GM12878 (cell line): ENCODE measurements at regions not wholly inside any gene's neighbourhood (a gene's known extent, or its start where the extent isn't known, plus 50 kb on each side); places are given as distances from the start of the nearest gene placed in this dataset.

ENCODE experiments used
- ATAC-seq: fragments of 200-7000 bp; cut with Tn5 transposase; 3 replicates; pipeline ENCODE4 v1.9.1; 2020; ENCODE audit warnings: mild to moderate bottlenecking, moderate library complexity
- BruUV-seq: library from RNA; stranded (reverse); fragments of 400-500 nt; replicated peaks from 2 replicates; lab custom pipeline; 2021; lab: Mats Ljungman, UMichigan
- CTCF ChIA-PET: fragments of 300-600 bp; sonication (Branson Sonifier 250); formaldehyde crosslinking; extraction: SDS; loops from one replicate; lab custom pipeline; 2021; ENCODE audit warnings: inconsistent platforms; lab: Yijun Ruan, JAX
- POLR2A ChIA-PET: fragments of 350-600 bp; formaldehyde crosslinking; extraction: SDS; loops from one replicate; lab custom pipeline; 2021; ENCODE audit warnings: inconsistent platforms; lab: Charles Lee
- RAD21 ChIA-PET: fragments of 300-600 bp; sonication (Branson Sonifier 250); formaldehyde crosslinking; loops from one replicate; lab custom pipeline; 2023; ENCODE audit warnings: antibody characterized with exemption; ENCODE audit not compliant: unreplicated experiment; lab: Charles Lee
- SMC1A ChIA-PET: fragments of 300-600 bp; sonication (Branson Sonifier 250); formaldehyde crosslinking; loops from one replicate; lab custom pipeline; 2023; ENCODE audit not compliant: unreplicated experiment, uncharacterized antibody; lab: Charles Lee
- DNase-seq: peaks from one replicate; pipeline ENCODE4 v3.0.0-alpha.2; 2011; ENCODE audit warnings: low read depth, low spot score
- FAIRE-seq: peaks from 3 replicates; lab custom pipeline; 2011; peaks lifted over from hg19 to GRCh38; lab: Jason Lieb, UNC
- H2AFZ ChIP-seq: 2 replicates; pipeline ENCODE4 v1.6.0; 2011; ENCODE audit warnings: low read depth, low read length, control low read depth; ENCODE audit not compliant: control insufficient read depth
- H3K27ac ChIP-seq: 2 replicates; pipeline ENCODE4 v1.5.1; 2011; ENCODE audit warnings: control low read depth; ENCODE audit not compliant: control insufficient read depth, insufficient read depth
- H3K27me3 ChIP-seq, 2 experiments: replicated peaks in 1 of 2; 2 replicates each; pipeline versions ENCODE4 v1.6.0 to v1.6.1; 2011; ENCODE audit warnings: low read length in 1 of 2; ENCODE audit not compliant: control insufficient read depth in 2 of 2, insufficient read depth in 2 of 2
- H3K36me3 ChIP-seq, 2 experiments: 2 replicates each; pipeline ENCODE4 v1.5.1; 2011; ENCODE audit warnings: low read length in 1 of 2; ENCODE audit not compliant: control insufficient read depth in 2 of 2, insufficient read depth in 2 of 2
- H3K4me1 ChIP-seq: 2 replicates; pipeline ENCODE4 v1.6.1; 2011; ENCODE audit warnings: mild to moderate bottlenecking, low read length, moderate library complexity, mixed read lengths; ENCODE audit not compliant: control insufficient read depth, insufficient read depth
- H3K4me2 ChIP-seq: 2 replicates; pipeline ENCODE4 v1.6.0; 2011; ENCODE audit warnings: control low read depth; ENCODE audit not compliant: control insufficient read depth, insufficient read depth
- H3K4me3 ChIP-seq: fragments of 200-600 bp; sonication (generic); 2 replicates; pipeline ENCODE4 v1.5.1; 2016
- H3K79me2 ChIP-seq: 2 replicates; pipeline ENCODE4 v1.6.0; 2011; ENCODE audit warnings: low read length; ENCODE audit not compliant: control insufficient read depth, insufficient read depth
- H3K9ac ChIP-seq: 2 replicates; pipeline ENCODE4 v1.8.0; 2011; ENCODE audit warnings: low read length, control low read depth, mixed read lengths; ENCODE audit not compliant: control insufficient read depth, insufficient read depth
- H3K9me3 ChIP-seq: replicated peaks from 3 replicates; pipeline ENCODE4 v1.5.1; 2011; ENCODE audit warnings: mild to moderate bottlenecking, low read length; ENCODE audit not compliant: control insufficient read depth, insufficient read depth
- H4K20me1 ChIP-seq: 2 replicates; pipeline ENCODE4 v1.6.0; 2011; ENCODE audit not compliant: control insufficient read depth, insufficient read depth
- ATF2 ChIP-seq: IDR thresholded peaks from 2 replicates; pipeline ENCODE4 v1.6.1; 2012; ENCODE audit warnings: low read length, inconsistent platforms
- CBFB ChIP-seq: IDR thresholded peaks from 2 replicates; pipeline ENCODE4 v1.6.1; 2016; ENCODE audit warnings: antibody characterized with exemption, low read depth
- CHD1 ChIP-seq: IDR thresholded peaks from 2 replicates; pipeline ENCODE4 v1.6.1; 2012; ENCODE audit warnings: low read depth, low read length, improper control_type of control experiment
- CREM ChIP-seq: IDR thresholded peaks from 2 replicates; pipeline ENCODE4 v1.6.1; 2014; ENCODE audit warnings: antibody characterized with exemption, low read depth
- JUND ChIP-seq: IDR thresholded peaks from 2 replicates; pipeline ENCODE4 v1.6.1; 2012; ENCODE audit warnings: low read depth, mild to moderate bottlenecking, low read length, improper control_type of control experiment, moderate library complexity
- NFYA ChIP-seq: IDR thresholded peaks from 2 replicates; pipeline ENCODE4 v1.6.1; 2011; ENCODE audit warnings: low read depth, mild to moderate bottlenecking, low read length, improper control_type of control experiment, borderline replicate concordance
- POLR2A ChIP-seq: IDR thresholded peaks from 2 replicates; pipeline ENCODE4 v1.6.1; 2011; ENCODE audit warnings: low read depth, mild to moderate bottlenecking, low read length
- RELB ChIP-seq: fragments of 450-650 bp; IDR thresholded peaks from 2 replicates; pipeline ENCODE4 v1.6.1; 2017; ENCODE audit warnings: low read depth, mild to moderate bottlenecking, moderate library complexity
- SMAD5 ChIP-seq: IDR thresholded peaks from 2 replicates; pipeline ENCODE4 v1.6.1; 2016; ENCODE audit warnings: antibody characterized with exemption, low read depth
- YBX1 ChIP-seq: fragments of 450-650 bp; IDR thresholded peaks from 2 replicates; pipeline ENCODE4 v1.6.1; 2016; ENCODE audit warnings: antibody characterized with exemption
- ZNF217 ChIP-seq: fragments of 450-650 bp; IDR thresholded peaks from 2 replicates; pipeline ENCODE4 v1.6.1; 2017; ENCODE audit warnings: antibody characterized with exemption, mild to moderate bottlenecking
- WGBS: methylation state at CpG from one replicate; pipeline ENCODE4 v1.1.6; 2016; ENCODE audit warnings: low lambda C conversion rate; ENCODE audit not compliant: insufficient replicate concordance, insufficient coverage; ENCODE audit errors: missing lambda C conversion rate; 5-methylcytosine and 5-hydroxymethylcytosine counted together
- in situ Hi-C: fragments of 300-500 bp; cut with MboI; formaldehyde crosslinking; loops from 9 replicates; pipeline ENCODE4 v1.14.3; 2018; ENCODE audit warnings: mixed read lengths
- intact Hi-C: fragments of 100-400 bp; cut with micrococcal nuclease; formaldehyde crosslinking; loops from one replicate; pipeline ENCODE4 v1.14.2; 2022; ENCODE audit not compliant: unreplicated experiment
- TF ChIP-seq, protein P1 (sequence below): IDR thresholded peaks from 2 replicates; pipeline ENCODE4 v1.6.1; 2012; ENCODE audit warnings: improper control_type of control experiment, low read depth, low read length; ENCODE audit not compliant: insufficient replicate concordance

- H3K4me2 ChIP-seq = no peak overlapping the region
- no peaks in the 10 kb centered on the region for H3K4me1 ChIP-seq
- intact Hi-C loops (no loop called here), in situ Hi-C loops (no loop called here)
- FAIRE-seq = no peak
- H3K36me3 ChIP-seq = no peaks in the 10 kb centered on the region
- H3K9ac ChIP-seq = no peak overlapping the region
- no peak overlapping the region for H2AFZ ChIP-seq
- H3K27ac ChIP-seq = no peak overlapping the region
- no peak overlapping the region for H3K4me3 ChIP-seq
- no TSS peak for BruUV-seq
- no peak for DNase-seq
- ChIA-PET SMC1A (no interaction called here), RAD21 (no interaction called here), CTCF (no interaction called here), POLR2A (no interaction called here)
- WGBS = 24% methylated on average over 3 of the region's 3 CpGs
- TF ChIP-seq CREM = no peak
- no peak for TF ChIP-seq JUND
- no peak for TF ChIP-seq ZNF217
- TF ChIP-seq ATF2 = no peak
- TF ChIP-seq, protein P1, sequence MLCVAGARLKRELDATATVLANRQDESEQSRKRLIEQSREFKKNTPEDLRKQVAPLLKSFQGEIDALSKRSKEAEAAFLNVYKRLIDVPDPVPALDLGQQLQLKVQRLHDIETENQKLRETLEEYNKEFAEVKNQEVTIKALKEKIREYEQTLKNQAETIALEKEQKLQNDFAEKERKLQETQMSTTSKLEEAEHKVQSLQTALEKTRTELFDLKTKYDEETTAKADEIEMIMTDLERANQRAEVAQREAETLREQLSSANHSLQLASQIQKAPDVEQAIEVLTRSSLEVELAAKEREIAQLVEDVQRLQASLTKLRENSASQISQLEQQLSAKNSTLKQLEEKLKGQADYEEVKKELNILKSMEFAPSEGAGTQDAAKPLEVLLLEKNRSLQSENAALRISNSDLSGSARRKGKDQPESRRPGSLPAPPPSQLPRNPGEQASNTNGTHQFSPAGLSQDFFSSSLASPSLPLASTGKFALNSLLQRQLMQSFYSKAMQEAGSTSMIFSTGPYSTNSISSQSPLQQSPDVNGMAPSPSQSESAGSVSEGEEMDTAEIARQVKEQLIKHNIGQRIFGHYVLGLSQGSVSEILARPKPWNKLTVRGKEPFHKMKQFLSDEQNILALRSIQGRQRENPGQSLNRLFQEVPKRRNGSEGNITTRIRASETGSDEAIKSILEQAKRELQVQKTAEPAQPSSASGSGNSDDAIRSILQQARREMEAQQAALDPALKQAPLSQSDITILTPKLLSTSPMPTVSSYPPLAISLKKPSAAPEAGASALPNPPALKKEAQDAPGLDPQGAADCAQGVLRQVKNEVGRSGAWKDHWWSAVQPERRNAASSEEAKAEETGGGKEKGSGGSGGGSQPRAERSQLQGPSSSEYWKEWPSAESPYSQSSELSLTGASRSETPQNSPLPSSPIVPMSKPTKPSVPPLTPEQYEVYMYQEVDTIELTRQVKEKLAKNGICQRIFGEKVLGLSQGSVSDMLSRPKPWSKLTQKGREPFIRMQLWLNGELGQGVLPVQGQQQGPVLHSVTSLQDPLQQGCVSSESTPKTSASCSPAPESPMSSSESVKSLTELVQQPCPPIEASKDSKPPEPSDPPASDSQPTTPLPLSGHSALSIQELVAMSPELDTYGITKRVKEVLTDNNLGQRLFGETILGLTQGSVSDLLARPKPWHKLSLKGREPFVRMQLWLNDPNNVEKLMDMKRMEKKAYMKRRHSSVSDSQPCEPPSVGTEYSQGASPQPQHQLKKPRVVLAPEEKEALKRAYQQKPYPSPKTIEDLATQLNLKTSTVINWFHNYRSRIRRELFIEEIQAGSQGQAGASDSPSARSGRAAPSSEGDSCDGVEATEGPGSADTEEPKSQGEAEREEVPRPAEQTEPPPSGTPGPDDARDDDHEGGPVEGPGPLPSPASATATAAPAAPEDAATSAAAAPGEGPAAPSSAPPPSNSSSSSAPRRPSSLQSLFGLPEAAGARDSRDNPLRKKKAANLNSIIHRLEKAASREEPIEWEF = no peak
- TF ChIP-seq NFYA = no peak
- no peak for TF ChIP-seq CBFB
- no peak for TF ChIP-seq POLR2A
- no peak for TF ChIP-seq RELB
- no peak for TF ChIP-seq YBX1
- TF ChIP-seq CHD1 = no peak
- TF ChIP-seq SMAD5 = no peak
- no peaks in the 10 kb centered on the region for H3K9me3 ChIP-seq
- H3K27me3 ChIP-seq = no peaks in the 10 kb centered on the region
- H4K20me1 ChIP-seq = no peaks in the 10 kb centered on the region
- H3K79me2 ChIP-seq = no peaks in the 10 kb centered on the region
- no peak for ATAC-seq
Observed at GRCh38 chr13:53105890-53106289, 77.3 kb downstream of the OLFM4 start.
